NB4 (cell line): ENCODE measurements at regions not wholly inside any gene's neighbourhood (a gene's known extent, or its start where the extent isn't known, plus 50 kb on each side); places are given as distances from the start of the nearest gene placed in this dataset.

Experiments used
- CTCF ChIP-seq: IDR thresholded peaks from one replicate; pipeline ENCODE4 v1.5.1; 2012; ENCODE audit warnings: low read depth, low read length
- POLR2A ChIP-seq: IDR thresholded peaks from 2 replicates; pipeline ENCODE4 v1.6.1; 2011; ENCODE audit warnings: mild to moderate bottlenecking; ENCODE audit not compliant: insufficient read length; ENCODE audit errors: extremely low read depth

- TF ChIP-seq CTCF (no peak), POLR2A (no peak)
Observed at GRCh38 chr5:4363045-4363444, 767.4 kb downstream of the IRX1 start.
